NCI-H2196 (cell line): ENCODE measurements at regions not wholly inside any gene's neighbourhood (a gene's known extent, or its start where the extent isn't known, plus 50 kb on each side); places are given as distances from the start of the nearest gene placed in this dataset.

Experiments
- DNase-seq: peaks from one replicate; lab custom pipeline; 2025; ENCODE audit not compliant: unreplicated experiment; lab: John Stamatoyannopoulos, UW

GRCh38 chr2:45275242-45275805 lies 266.1 kb upstream of the SIX2 start:
- DNase-seq, result peak; percentile 45

- peak; percentile 89 for DNase-seq
These were observed 265.1 kb upstream of the SIX2 start for GRCh38 chr2:45274250-45274926.

- DNase-seq, result peak; percentile 64
These were observed 264.4 kb upstream of the SIX2 start for GRCh38 chr2:45273412-45274249.

- DNase-seq, result no peak
These were observed 263.5 kb upstream of the SIX2 start for GRCh38 chr2:45272549-45273265.

DNA sequence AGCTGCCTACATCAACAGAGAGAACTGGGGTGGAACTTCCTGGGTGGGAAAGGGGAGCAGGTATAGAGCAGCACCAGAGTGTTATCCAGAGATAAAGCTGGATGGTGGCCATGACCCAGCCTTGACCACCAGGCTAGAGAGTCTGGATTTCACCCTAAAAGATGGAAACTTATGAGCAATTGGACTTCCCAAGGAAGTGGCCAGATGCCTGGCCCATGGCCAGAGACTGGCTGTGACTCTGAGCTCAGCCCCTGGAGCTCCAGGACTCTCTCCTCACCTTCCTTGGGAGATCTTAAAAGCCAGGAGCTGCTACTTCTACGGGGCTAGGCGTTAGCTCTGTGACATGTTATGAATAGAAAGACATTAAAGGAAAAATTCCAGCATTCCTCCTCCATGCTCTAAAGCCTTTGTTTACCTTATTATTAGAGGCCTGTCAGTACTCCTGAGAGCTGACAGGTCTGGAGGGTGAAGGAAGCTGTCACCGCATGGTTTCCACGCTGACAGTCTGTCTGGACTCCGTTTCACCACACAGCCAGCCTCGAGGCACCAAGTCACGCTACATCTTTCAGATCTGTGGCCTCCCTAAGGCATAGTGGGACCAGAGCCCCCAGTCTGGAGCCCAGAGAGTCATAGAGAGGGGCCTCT lies 260.0 kb upstream of the SIX2 start:
- DNase-seq, result no peak

- DNase-seq, result no peak
These were observed 259.4 kb upstream of the SIX2 start for GRCh38 chr2:45268631-45269030.

GRCh38 chr2:45267062-45267792 lies 258.0 kb upstream of the SIX2 start:
- DNase-seq, result peak; percentile 69

DNA sequence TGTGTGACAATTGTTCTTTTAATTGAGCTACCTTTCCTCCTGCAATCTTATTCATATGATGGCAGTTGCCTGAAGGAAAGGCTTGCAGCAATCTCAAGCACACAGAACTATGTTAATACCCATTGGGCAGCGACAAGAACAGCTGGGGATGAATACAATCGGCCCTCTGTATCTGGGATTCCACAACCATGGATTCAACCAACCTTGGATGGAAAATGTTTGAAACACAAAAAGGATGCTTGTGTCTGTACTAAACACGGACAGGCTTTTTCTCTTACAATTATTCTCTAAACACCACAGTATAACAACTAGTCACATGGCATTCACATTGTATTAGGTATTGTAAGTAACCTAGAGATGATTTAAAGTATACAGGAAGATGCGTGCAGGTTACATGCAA lies 256.1 kb upstream of the SIX2 start:
- DNase-seq, result no peak

DNA sequence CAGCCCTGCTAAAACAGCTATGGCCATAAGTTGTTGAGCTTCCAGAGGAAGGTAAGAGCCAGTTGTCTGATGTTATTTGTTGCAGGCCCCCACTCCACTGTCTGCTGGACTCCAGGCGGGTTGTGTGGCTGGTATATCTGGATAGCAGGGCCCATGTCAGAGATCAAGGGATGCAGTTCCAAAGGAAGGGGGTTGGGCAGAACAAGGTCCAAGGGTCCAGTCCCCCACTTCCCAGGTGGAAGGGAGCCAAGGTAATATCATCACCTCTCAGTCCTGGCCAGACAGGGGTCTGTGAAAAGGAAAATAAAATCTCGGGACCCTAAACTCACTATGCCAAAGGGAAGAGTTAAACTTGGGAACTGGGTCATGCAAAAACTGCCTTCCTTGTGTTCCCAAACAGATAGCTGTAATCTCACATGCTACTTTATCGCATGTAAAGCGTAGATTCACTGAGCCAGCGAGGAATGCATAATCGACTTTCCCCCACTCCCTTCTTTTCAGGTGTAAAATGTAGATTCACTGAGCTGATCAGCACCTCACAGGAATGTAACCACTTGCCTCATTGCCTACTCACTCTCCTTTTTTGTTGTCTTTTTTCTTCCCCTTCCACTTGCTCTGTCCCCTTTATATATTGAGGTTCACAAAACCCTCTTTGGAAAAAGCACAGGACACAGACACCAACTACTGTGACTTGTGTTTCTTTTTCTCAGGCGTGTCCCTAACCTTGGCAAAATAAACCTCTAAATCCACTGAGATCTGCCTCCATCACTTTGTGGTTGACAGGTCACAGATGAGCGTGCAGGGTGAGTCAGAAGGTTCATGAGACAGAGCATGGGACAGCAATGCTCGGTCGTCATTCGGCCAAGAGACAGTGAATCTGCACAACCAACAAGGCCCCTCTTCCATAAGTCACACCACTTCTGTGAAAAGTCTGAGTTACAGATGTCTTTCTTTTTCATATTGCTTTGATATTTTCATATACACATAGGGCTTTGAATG lies 255.3 kb upstream of the SIX2 start:
- no peak for DNase-seq

DNA sequence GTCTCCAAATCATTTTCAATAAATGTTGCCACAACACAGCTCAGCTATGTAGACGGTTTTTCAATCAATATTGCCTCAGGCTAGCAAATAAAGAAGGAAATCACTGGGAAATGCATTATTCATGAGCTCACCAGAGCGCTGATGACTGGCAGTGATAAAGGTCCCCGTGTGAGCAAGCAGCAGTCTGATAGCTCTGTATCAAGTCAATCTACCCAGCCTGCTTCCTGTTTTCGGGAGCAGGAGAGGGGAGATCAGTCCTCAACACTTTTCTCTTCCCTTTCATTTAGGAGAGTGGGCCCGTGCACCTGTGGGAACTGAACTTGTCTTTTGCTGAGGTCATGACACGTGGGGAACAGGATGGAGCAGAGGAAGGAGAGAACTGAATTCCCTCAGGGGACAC lies 253.9 kb upstream of the SIX2 start:
- DNase-seq, result no peak

DNA sequence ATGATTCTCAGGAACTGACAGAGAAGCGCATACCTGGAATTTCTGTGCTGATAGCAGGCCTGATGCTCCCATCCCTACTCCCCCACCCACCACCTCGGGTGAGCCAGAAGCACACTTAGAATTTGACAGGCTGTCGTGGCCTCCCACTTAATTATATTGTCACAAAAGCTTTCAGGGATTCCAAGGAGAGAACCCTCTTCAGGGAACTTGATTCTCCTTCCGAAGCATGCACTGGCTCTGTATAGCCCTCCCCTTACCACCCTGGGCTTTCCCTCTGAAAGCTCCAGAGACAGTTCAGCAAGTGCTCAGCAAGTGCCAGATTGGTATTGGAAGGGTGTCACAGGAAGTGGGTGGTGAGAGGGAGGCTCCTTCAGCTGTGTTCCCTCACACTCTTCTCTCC lies 252.5 kb upstream of the SIX2 start:
- no peak for DNase-seq

DNA sequence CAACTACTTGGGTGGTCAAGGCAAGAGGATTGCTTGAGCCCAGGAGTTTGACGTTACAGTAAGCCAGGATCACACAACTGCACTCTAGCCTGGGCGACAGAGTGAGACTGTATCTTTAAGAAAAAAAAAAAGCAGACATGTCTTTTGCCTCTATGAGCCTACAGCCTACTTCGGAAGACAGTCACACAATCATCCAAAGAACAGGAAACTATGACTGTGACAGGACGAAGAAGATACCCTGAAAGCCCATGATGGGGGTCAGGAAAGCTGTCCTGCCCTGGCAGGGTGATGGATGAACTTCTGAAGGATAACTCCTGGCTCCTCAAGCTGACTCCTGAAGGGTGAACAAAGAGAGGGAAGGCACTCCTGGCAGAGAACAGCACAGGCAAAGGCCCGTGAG lies 251.7 kb upstream of the SIX2 start:
- DNase-seq, result no peak

- peak; percentile 19 for DNase-seq
These were observed 250.4 kb upstream of the SIX2 start for GRCh38 chr2:45259547-45260160.

DNA sequence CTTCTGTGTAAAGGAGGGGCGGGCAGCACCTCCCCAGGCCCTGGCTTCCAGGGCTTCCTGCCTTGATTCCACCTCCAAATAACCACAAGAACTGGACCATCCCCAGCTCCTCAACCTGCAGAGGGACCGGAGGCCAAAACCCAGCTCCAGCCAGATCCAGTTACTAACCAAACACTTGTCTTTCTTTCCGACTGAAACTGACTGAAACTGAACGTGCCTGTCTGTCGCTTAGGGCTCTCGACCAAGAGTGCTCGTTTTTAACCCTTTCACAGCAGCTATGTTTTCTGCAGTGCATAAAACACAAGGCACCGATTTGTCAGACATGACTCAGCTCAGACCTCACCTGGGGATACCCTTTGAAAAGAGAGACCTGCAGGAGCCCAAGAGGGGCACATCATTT lies 249.9 kb upstream of the SIX2 start:
- DNase-seq, result peak; percentile 96

GRCh38 chr2:45258311-45258710 lies 249.1 kb upstream of the SIX2 start:
- DNase-seq, result no peak

DNA sequence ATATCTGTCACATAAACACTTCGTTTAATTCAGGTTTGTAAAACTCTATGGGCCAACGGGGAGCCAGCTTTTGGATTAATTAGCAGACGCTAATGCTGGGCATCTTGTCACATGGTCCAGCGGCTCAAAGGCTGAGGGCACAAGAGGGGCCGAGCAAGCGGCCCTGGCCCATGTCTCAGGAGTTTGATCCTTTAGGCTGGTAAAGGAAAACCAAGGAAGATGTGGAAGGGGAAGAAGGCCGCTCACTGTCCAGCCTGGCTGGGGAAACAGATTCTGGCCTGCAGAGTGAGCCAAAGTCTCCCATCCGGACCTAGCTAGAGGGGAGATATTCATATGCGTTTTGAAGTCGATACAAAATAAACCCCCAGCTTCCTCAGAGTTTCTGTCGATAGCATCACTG lies 248.6 kb upstream of the SIX2 start:
- no peak for DNase-seq

- DNase-seq, result peak; percentile 77
These were observed 247.8 kb upstream of the SIX2 start for GRCh38 chr2:45256867-45257641.
